ENCODE measurements at regions not wholly inside any gene's neighbourhood (a gene's known extent, or its start where the extent isn't known, plus 50 kb on each side); places are given as distances from the start of the nearest gene placed in this dataset.

DNA sequence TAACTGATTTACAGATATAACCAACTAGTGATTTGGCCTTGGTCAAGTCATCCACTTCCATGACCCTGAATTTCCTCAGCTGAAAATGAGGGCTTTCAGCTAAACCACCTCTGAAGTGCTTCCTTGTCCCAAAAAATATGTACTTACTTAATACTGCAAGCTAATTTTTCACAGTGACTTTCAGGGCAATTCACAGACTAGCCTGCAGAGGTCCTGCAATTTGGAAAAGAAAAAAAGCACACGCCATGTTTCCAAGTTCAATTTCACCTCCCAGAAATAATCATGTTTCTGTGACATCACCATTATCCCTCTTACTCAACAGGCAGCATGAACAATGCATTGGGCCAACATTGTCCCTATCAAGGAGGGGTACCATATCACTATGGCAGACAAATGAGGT is 218.2 kb downstream of the SHOX2 start:
- H4K20me1 ChIP-seq (ENCODE audit: insufficient read depth, low read length) = no peaks in the 10 kb centered on the region
- H3K27ac ChIP-seq (ENCODE audit: low read depth, low read length, poor library complexity, severe bottlenecking) = no peak overlapping the region

DNA sequence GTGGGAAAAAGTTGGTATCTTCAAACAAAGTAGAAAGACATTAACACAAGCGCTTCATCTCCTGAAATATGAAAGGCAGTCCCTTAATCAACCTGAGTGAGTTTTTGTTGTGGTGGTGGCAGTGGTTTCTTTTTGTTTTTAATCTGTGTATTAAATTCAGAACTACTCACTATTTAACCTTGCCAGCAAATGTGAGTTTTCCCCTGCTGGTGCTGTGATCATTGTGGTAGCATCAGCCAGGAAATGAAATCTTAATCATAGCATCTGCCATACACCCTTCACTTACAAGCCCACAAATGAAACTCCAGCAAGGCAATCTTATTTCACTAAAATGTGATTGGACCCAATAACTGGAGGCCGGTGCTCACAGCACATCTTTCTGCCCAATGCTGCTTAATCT is 229.7 kb downstream of the SHOX2 start:
- Histone ChIP-seq H3K9me3 (ENCODE audit: low read length) (no peaks in the 10 kb centered on the region), H3K27me3 (ENCODE audit: insufficient read depth, low read length) (no peaks in the 10 kb centered on the region), H3K4me2 (ENCODE audit: low read length) (no peak overlapping the region), H2AFZ (ENCODE audit: low read length) (no peak overlapping the region), H3K4me3 (ENCODE audit: low read depth, low read length, poor library complexity, severe bottlenecking) (no peak overlapping the region), H3K9ac (ENCODE audit: low read length) (no peak overlapping the region), H4K20me1 (ENCODE audit: insufficient read depth, low read length) (no peaks in the 10 kb centered on the region), H3K79me2 (ENCODE audit: insufficient read depth, low read length) (no peaks in the 10 kb centered on the region), H3K27ac (ENCODE audit: low read depth, low read length, poor library complexity, severe bottlenecking) (no peak overlapping the region), H3K36me3 (ENCODE audit: insufficient read depth, low read length) (no peaks in the 10 kb centered on the region), H3K9me2 (ENCODE audit: low read depth, low read length) (no peaks in the 10 kb centered on the region), H3K4me1 (ENCODE audit: insufficient read depth, low read length, severe bottlenecking) (no peaks in the 10 kb centered on the region), H3F3A (ENCODE audit: insufficient read depth, low read length) (no peaks in the 10 kb centered on the region)
- TF ChIP-seq, protein P1, sequence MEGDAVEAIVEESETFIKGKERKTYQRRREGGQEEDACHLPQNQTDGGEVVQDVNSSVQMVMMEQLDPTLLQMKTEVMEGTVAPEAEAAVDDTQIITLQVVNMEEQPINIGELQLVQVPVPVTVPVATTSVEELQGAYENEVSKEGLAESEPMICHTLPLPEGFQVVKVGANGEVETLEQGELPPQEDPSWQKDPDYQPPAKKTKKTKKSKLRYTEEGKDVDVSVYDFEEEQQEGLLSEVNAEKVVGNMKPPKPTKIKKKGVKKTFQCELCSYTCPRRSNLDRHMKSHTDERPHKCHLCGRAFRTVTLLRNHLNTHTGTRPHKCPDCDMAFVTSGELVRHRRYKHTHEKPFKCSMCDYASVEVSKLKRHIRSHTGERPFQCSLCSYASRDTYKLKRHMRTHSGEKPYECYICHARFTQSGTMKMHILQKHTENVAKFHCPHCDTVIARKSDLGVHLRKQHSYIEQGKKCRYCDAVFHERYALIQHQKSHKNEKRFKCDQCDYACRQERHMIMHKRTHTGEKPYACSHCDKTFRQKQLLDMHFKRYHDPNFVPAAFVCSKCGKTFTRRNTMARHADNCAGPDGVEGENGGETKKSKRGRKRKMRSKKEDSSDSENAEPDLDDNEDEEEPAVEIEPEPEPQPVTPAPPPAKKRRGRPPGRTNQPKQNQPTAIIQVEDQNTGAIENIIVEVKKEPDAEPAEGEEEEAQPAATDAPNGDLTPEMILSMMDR (IDR thresholded peaks at IDR 0.05; ENCODE audit: low read length) = no peak
- no peak for TF ChIP-seq EZH2 (IDR thresholded peaks at IDR 0.05; ENCODE audit: borderline replicate concordance, low read length)

More for the DNA sequence above, 218.2 kb downstream of the SHOX2 start:
- Histone ChIP-seq H3K4me3 (ENCODE audit: low read depth, low read length, poor library complexity, severe bottlenecking) (no peak overlapping the region), H3K79me2 (ENCODE audit: insufficient read depth, low read length) (no peaks in the 10 kb centered on the region), H3K9me3 (ENCODE audit: low read length) (no peaks in the 10 kb centered on the region), H3K9me2 (ENCODE audit: low read depth, low read length) (no peaks in the 10 kb centered on the region), H2AFZ (ENCODE audit: low read length) (no peak overlapping the region), H3K4me2 (ENCODE audit: low read length) (no peak overlapping the region), H3K4me1 (ENCODE audit: insufficient read depth, low read length, severe bottlenecking) (no peaks in the 10 kb centered on the region), H3K27me3 (ENCODE audit: insufficient read depth, low read length) (no peaks in the 10 kb centered on the region), H3K9ac (ENCODE audit: low read length) (no peak overlapping the region), H3F3A (ENCODE audit: insufficient read depth, low read length) (no peaks in the 10 kb centered on the region), H3K36me3 (ENCODE audit: insufficient read depth, low read length) (no peaks in the 10 kb centered on the region)
- no peak for TF ChIP-seq EZH2 (IDR thresholded peaks at IDR 0.05; ENCODE audit: borderline replicate concordance, low read length)
- TF ChIP-seq, protein P1 (IDR thresholded peaks at IDR 0.05; ENCODE audit: low read length) = peak; percentile 34; the same call in 1 of the 2 replicates

DNA sequence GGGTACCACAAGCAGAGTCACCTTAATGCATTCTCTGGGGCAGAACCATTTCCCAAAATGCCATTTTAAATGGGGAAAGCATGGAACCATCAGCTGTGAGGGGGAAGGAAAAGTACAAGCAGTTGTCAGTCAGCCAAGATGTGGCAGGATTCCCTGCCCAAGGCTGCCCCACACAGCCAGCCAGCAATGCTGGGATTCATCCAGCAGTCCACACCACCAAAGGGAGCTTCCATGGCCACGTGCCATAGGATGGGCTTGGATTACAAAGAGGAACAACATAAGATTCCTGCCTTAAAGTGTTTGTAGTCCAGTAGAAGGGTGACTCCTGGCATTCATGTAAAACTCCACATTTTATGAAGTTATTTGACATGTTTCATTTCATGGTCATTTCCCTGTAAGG is 233.3 kb downstream of the SHOX2 start:
- no peak overlapping the region for H3K4me3 ChIP-seq (ENCODE audit: low read depth, low read length, poor library complexity, severe bottlenecking)
- no peaks in the 10 kb centered on the region for H3K4me1 ChIP-seq (ENCODE audit: insufficient read depth, low read length, severe bottlenecking)
- H3F3A ChIP-seq (ENCODE audit: insufficient read depth, low read length) = no peaks in the 10 kb centered on the region
- H3K9ac ChIP-seq (ENCODE audit: low read length) = no peak overlapping the region
- H3K79me2 ChIP-seq (ENCODE audit: insufficient read depth, low read length) = no peaks in the 10 kb centered on the region
- H3K4me2 ChIP-seq (ENCODE audit: low read length) = no peak overlapping the region
- no peaks in the 10 kb centered on the region for H3K9me2 ChIP-seq (ENCODE audit: low read depth, low read length)
- no peaks in the 10 kb centered on the region for H3K27me3 ChIP-seq (ENCODE audit: insufficient read depth, low read length)
- TF ChIP-seq, protein P1 (IDR thresholded peaks at IDR 0.05; ENCODE audit: low read length) = no peak
- TF ChIP-seq EZH2 (IDR thresholded peaks at IDR 0.05; ENCODE audit: borderline replicate concordance, low read length) = no peak
- H4K20me1 ChIP-seq (ENCODE audit: insufficient read depth, low read length) = no peaks in the 10 kb centered on the region
- no peaks in the 10 kb centered on the region for H3K9me3 ChIP-seq (ENCODE audit: low read length)
- H2AFZ ChIP-seq (ENCODE audit: low read length) = no peak overlapping the region
- H3K36me3 ChIP-seq (ENCODE audit: insufficient read depth, low read length) = no peaks in the 10 kb centered on the region
- no peak overlapping the region for H3K27ac ChIP-seq (ENCODE audit: low read depth, low read length, poor library complexity, severe bottlenecking)
